Loucy (cell line): ENCODE measurements at regions not wholly inside any gene's neighbourhood (a gene's known extent, or its start where the extent isn't known, plus 50 kb on each side); places are given as distances from the start of the nearest gene placed in this dataset.

Experiments
- H2AFZ ChIP-seq: fragments of 200-600 bp; sonication (generic); 2 replicates; pipeline ENCODE4 v1.6.0; 2016; ENCODE audit warnings: antibody characterized with exemption, mild to moderate bottlenecking, low read length, moderate library complexity
- H3F3A ChIP-seq: fragments of 200-600 bp; 2 replicates; pipeline ENCODE4 v1.6.0; 2016; ENCODE audit warnings: antibody characterized with exemption, low read depth, mild to moderate bottlenecking
- H3K27me3 ChIP-seq: fragments of 200-600 bp; sonication (generic); 2 replicates; pipeline ENCODE4 v1.6.1; 2014; ENCODE audit warnings: low read length, mild to moderate bottlenecking; ENCODE audit not compliant: insufficient read depth, poor library complexity, severe bottlenecking
- H3K36me3 ChIP-seq: fragments of 200-600 bp; sonication (generic); 2 replicates; pipeline ENCODE4 v1.6.1; 2016; ENCODE audit warnings: low read length; ENCODE audit not compliant: insufficient read depth
- H3K4me1 ChIP-seq: fragments of 200-600 bp; sonication (generic); 2 replicates; pipeline ENCODE4 v1.5.1; 2014; ENCODE audit warnings: low read length, mild to moderate bottlenecking; ENCODE audit not compliant: insufficient read depth, poor library complexity, severe bottlenecking
- H3K4me2 ChIP-seq: fragments of 200-600 bp; sonication (generic); 2 replicates; pipeline ENCODE4 v1.6.0; 2014; ENCODE audit warnings: antibody characterized with exemption, low read length, low read depth, mild to moderate bottlenecking; ENCODE audit not compliant: poor library complexity, severe bottlenecking
- H3K4me3 ChIP-seq: fragments of 200-600 bp; sonication (generic); 2 replicates; pipeline ENCODE4 v1.5.1; 2014; ENCODE audit warnings: low read length, mild to moderate bottlenecking, mixed read lengths; ENCODE audit not compliant: poor library complexity, severe bottlenecking
- H3K79me2 ChIP-seq: fragments of 200-600 bp; sonication (generic); 2 replicates; pipeline ENCODE4 v1.6.1; 2014; ENCODE audit warnings: low read length; ENCODE audit not compliant: insufficient read depth
- H3K9ac ChIP-seq: fragments of 200-600 bp; sonication (generic); 2 replicates; pipeline ENCODE4 v1.6.0; 2014; ENCODE audit warnings: mild to moderate bottlenecking, low read depth, low read length, moderate library complexity; ENCODE audit not compliant: poor library complexity, severe bottlenecking
- H3K9me2 ChIP-seq: fragments of 200-600 bp; sonication (generic); replicated peaks from 2 replicates; pipeline ENCODE4 v1.6.1; 2016; ENCODE audit warnings: low read depth, low read length, mixed read lengths
- H3K9me3 ChIP-seq: fragments of 200-600 bp; sonication (generic); 2 replicates; pipeline ENCODE4 v1.6.1; 2014; ENCODE audit warnings: mild to moderate bottlenecking, antibody characterized with exemption, low read length, low read depth; ENCODE audit not compliant: insufficient read depth
- H4K20me1 ChIP-seq: fragments of 200-600 bp; sonication (generic); 2 replicates; pipeline ENCODE4 v1.6.0; 2014; ENCODE audit warnings: antibody characterized with exemption, low read length, mild to moderate bottlenecking; ENCODE audit not compliant: insufficient read depth, poor library complexity, severe bottlenecking
- EZH2phosphoT487 ChIP-seq: fragments of 200-600 bp; IDR thresholded peaks from 2 replicates; pipeline ENCODE4 v1.6.1; 2018; ENCODE audit warnings: antibody characterized with exemption, mild to moderate bottlenecking, moderate library complexity, borderline replicate concordance
- TF ChIP-seq, protein P1 (sequence below): fragments of 200-600 bp; sonication (generic); conservative IDR thresholded peaks from 2 replicates; pipeline ENCODE4 v1.5.1; 2014; ENCODE audit warnings: mild to moderate bottlenecking, antibody characterized with exemption, low read length

DNA sequence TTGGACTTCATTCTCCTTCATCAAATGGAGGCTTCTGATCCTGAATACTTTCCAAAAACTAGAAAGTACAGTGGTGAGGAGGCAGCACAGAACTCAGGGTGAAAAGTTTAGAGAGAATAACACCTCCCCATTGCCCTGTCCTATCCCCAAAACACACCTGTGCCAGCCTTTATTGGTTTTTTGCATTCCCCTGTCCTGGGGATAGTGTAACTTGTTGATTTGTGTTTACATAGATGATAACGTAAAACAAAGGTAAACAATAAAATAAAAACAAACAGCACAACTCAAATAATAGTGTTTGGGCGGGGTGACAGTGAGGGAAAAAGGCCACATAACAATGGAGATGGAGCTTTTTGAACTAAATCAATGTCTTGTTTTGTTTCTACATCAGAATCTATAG, 1917.7 kb downstream of the TP53TG3F start:
- Histone ChIP-seq H3K36me3 (no peaks in the 10 kb centered on the region), H3K4me3 (no peak overlapping the region), H3K9me3 (no peaks in the 10 kb centered on the region), H3F3A (no peaks in the 10 kb centered on the region), H3K4me2 (no peak overlapping the region), H3K4me1 (no peaks in the 10 kb centered on the region), H3K79me2 (no peaks in the 10 kb centered on the region), H4K20me1 (no peaks in the 10 kb centered on the region), H3K9me2 (no peaks in the 10 kb centered on the region), H3K9ac (no peak overlapping the region), H2AFZ (no peak overlapping the region), H3K27me3 (no peaks in the 10 kb centered on the region)
- no peak for TF ChIP-seq EZH2phosphoT487
- TF ChIP-seq, protein P1, sequence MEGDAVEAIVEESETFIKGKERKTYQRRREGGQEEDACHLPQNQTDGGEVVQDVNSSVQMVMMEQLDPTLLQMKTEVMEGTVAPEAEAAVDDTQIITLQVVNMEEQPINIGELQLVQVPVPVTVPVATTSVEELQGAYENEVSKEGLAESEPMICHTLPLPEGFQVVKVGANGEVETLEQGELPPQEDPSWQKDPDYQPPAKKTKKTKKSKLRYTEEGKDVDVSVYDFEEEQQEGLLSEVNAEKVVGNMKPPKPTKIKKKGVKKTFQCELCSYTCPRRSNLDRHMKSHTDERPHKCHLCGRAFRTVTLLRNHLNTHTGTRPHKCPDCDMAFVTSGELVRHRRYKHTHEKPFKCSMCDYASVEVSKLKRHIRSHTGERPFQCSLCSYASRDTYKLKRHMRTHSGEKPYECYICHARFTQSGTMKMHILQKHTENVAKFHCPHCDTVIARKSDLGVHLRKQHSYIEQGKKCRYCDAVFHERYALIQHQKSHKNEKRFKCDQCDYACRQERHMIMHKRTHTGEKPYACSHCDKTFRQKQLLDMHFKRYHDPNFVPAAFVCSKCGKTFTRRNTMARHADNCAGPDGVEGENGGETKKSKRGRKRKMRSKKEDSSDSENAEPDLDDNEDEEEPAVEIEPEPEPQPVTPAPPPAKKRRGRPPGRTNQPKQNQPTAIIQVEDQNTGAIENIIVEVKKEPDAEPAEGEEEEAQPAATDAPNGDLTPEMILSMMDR: no peak

DNA sequence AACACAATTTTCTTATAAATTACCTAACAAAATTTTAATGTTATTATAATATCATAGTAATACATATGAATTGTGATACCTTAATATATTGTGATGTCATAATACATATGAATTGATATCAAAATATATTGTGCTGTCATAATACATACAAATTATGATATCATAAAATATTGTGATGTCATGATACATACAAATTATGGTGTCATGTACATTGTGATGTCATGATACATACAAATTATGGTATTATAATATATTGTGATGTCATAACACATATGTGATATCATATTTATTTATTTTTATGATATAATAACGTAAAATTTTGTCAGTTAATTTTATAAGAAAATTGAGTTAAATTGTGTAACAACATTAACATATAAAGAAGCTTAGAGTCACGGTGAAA, 1927.2 kb downstream of the TP53TG3F start:
- Histone ChIP-seq H3K27me3 (no peaks in the 10 kb centered on the region), H3K4me2 (no peak overlapping the region), H3K36me3 (no peaks in the 10 kb centered on the region), H3K9me2 (no peaks in the 10 kb centered on the region), H3K9ac (no peak overlapping the region), H3K9me3 (no peaks in the 10 kb centered on the region), H3K79me2 (no peaks in the 10 kb centered on the region), H3F3A (no peaks in the 10 kb centered on the region), H3K4me3 (no peak overlapping the region), H3K4me1 (no peaks in the 10 kb centered on the region), H4K20me1 (no peaks in the 10 kb centered on the region), H2AFZ (no peak overlapping the region)
- no peak for TF ChIP-seq EZH2phosphoT487
- TF ChIP-seq, protein P1: no peak

DNA sequence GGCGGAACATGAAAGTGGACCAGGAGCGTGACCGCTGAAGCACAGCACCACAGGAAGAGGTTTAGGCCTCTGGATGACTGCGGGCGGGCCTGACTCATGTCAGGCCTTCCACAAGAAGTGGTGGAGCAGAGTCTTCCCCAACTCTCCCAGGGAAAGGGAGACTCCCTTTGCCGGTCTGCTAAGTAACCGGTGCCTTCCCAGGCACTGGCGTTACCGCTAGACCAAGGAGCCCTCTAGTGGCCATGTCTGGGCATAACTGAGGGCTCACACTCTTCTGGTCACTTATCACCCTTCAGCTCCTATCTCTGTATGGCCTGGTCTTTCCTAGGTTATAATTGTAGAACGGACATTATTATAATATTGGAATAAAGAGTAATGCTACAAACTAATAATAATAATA, 1931.9 kb downstream of the TP53TG3F start:
- Histone ChIP-seq H4K20me1 (no peaks in the 10 kb centered on the region), H3K4me3 (no peak overlapping the region), H3K79me2 (no peaks in the 10 kb centered on the region), H3K9me3 (no peaks in the 10 kb centered on the region), H3K36me3 (no peaks in the 10 kb centered on the region), H3K27me3 (no peaks in the 10 kb centered on the region), H3K4me1 (no peaks in the 10 kb centered on the region), H2AFZ (no peak overlapping the region), H3K4me2 (no peak overlapping the region), H3K9me2 (no peaks in the 10 kb centered on the region), H3F3A (no peaks in the 10 kb centered on the region), H3K9ac (no peak overlapping the region)
- TF ChIP-seq, protein P1: peak; percentile 61
- no peak for TF ChIP-seq EZH2phosphoT487
